ENCODE measurements at regions not wholly inside any gene's neighbourhood (a gene's known extent, or its start where the extent isn't known, plus 50 kb on each side); places are given as distances from the start of the nearest gene placed in this dataset.

DNA sequence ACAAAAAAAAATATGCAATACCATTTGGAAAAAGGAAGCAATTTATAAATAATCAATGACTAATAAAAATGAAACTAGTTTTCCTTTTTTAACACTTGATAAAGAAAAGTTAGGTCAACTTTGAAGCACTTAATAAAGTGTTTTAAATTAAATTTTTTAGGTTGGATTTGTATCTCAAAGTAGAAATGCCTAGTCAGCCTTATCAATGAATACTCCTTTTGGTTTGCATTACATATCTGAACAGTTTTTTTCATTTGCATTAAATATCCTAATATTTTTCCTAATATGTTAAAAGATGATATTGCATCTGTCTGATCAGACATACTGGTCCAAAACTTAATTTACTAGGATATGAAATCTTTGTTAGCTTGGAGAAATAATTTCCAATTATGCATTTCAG, 155.8 kb upstream of the ZFP42 start:
- TF ChIP-seq, protein P1, sequence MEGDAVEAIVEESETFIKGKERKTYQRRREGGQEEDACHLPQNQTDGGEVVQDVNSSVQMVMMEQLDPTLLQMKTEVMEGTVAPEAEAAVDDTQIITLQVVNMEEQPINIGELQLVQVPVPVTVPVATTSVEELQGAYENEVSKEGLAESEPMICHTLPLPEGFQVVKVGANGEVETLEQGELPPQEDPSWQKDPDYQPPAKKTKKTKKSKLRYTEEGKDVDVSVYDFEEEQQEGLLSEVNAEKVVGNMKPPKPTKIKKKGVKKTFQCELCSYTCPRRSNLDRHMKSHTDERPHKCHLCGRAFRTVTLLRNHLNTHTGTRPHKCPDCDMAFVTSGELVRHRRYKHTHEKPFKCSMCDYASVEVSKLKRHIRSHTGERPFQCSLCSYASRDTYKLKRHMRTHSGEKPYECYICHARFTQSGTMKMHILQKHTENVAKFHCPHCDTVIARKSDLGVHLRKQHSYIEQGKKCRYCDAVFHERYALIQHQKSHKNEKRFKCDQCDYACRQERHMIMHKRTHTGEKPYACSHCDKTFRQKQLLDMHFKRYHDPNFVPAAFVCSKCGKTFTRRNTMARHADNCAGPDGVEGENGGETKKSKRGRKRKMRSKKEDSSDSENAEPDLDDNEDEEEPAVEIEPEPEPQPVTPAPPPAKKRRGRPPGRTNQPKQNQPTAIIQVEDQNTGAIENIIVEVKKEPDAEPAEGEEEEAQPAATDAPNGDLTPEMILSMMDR (IDR thresholded peaks at IDR 0.05; ENCODE audit: borderline replicate concordance, extremely low read depth, insufficient read depth): no peak
- H3K4me3 ChIP-seq (ENCODE audit: low read length in 3 of 3): no peak overlapping the region
- no peaks in the 10 kb centered on the region for H3K27me3 ChIP-seq (ENCODE audit: control insufficient read depth, insufficient read depth, low read length)
- no peaks in the 10 kb centered on the region for H3K36me3 ChIP-seq (ENCODE audit: control insufficient read depth in 2 of 3, insufficient read depth in 3 of 3, low read length in 3 of 3)
- H3K27ac ChIP-seq (ENCODE audit: low read depth in 2 of 2, low read length in 2 of 2): no peak overlapping the region
- peaks cover 0 to 3% (median 0%) of the 10 kb centered on the region in 3 donors for H3K9me3 ChIP-seq (ENCODE audit: control insufficient read depth in 2 of 3, insufficient read depth in 1 of 3, low read length in 3 of 3)
- DNase-seq (no peak), FAIRE-seq (no peak)
- H3K4me1 ChIP-seq (ENCODE audit: control insufficient read depth in 2 of 3, insufficient read depth in 2 of 3, low read depth in 1 of 3, low read length in 3 of 3): no peaks in the 10 kb centered on the region
- H3K9ac ChIP-seq (ENCODE audit: low read length in 3 of 3): no peak overlapping the region
- intact Hi-C loops (cut with DNase I): no loop called here

DNA sequence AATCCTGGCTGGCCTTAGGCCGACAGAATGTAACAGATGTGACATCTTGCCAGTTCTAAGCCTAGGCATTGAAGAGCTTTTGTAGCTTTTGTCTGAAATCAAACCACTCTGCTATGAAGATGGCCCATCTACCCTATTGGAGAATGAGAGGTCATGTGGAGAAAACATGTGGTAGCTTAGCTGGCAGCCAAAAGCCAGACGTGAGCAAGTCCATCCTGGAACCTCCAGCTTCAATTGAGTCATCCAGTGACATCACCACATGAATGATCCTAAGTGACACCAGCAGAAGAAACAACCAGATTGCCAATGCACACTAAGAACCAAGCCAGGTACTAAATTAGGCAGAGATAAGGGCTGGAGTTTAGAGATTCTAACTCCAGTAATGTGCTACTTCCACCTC, 154.8 kb upstream of the ZFP42 start:
- no peak overlapping the region for H3K4me3 ChIP-seq (ENCODE audit: low read length in 3 of 3)
- DNase-seq (no peak), FAIRE-seq (no peak)
- H3K27me3 ChIP-seq (ENCODE audit: control insufficient read depth, insufficient read depth, low read length): no peaks in the 10 kb centered on the region
- H3K4me1 ChIP-seq (ENCODE audit: control insufficient read depth in 2 of 3, insufficient read depth in 2 of 3, low read depth in 1 of 3, low read length in 3 of 3): no peaks in the 10 kb centered on the region
- peaks cover 0 to 3% (median 0%) of the 10 kb centered on the region in 3 donors for H3K9me3 ChIP-seq (ENCODE audit: control insufficient read depth in 2 of 3, insufficient read depth in 1 of 3, low read length in 3 of 3)
- TF ChIP-seq, protein P1 (IDR thresholded peaks at IDR 0.05; ENCODE audit: borderline replicate concordance, extremely low read depth, insufficient read depth): no peak
- no peak overlapping the region for H3K27ac ChIP-seq (ENCODE audit: low read depth in 2 of 2, low read length in 2 of 2)
- H3K9ac ChIP-seq (ENCODE audit: low read length in 3 of 3): no peak overlapping the region
- H3K36me3 ChIP-seq (ENCODE audit: control insufficient read depth in 2 of 3, insufficient read depth in 3 of 3, low read length in 3 of 3): no peaks in the 10 kb centered on the region
- intact Hi-C loops (cut with DNase I): no loop called here

DNA sequence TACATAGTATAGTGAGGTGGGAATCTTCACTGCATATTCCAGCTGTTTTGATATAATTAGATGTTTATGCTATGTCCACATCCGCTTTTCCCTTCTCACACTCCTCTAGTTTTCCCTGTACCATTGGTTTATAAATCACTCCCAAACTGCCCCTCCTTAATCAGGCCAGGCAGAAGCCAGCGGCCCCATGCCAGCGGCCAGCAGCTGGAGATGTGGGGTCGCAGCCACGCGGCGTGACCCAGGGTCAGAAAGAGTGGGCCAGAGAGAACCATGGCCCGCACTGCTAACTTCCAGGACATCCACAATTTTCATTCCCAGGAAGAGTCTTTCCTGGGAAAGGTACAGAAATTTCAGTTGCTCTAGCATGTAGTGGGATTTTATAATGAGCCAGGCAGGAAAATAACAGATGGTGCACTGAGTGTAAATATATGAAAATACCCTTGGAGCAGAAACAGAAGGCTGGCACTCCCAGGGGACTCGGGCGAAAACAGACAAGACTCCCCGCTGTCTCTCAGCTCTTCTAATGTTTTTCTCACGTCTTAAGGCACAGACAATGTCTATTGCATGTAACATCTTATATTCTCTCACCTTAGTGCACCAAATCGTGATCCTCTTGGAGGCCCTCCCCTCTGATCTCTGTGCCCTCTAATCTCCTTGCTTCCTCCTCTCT, 145.9 kb upstream of the ZFP42 start:
- FAIRE-seq: no peak
- TF ChIP-seq, protein P1 (IDR thresholded peaks at IDR 0.05; ENCODE audit: borderline replicate concordance, extremely low read depth, insufficient read depth): no peak
- DNase-seq: no peak
- no peaks in the 10 kb centered on the region for H3K9me3 ChIP-seq (ENCODE audit: control insufficient read depth in 2 of 3, insufficient read depth in 1 of 3, low read length in 3 of 3)
- no peak overlapping the region for H3K4me3 ChIP-seq (ENCODE audit: low read length in 3 of 3)
- H3K27ac ChIP-seq (ENCODE audit: low read depth in 2 of 2, low read length in 2 of 2): no peak overlapping the region
- H3K9ac ChIP-seq (ENCODE audit: low read length in 3 of 3): no peak overlapping the region
- no peaks in the 10 kb centered on the region for H3K36me3 ChIP-seq (ENCODE audit: control insufficient read depth in 2 of 3, insufficient read depth in 3 of 3, low read length in 3 of 3)
- intact Hi-C loops (cut with DNase I): no loop called here
- H3K27me3 ChIP-seq (ENCODE audit: control insufficient read depth, insufficient read depth, low read length): no peaks in the 10 kb centered on the region
- H3K4me1 ChIP-seq (ENCODE audit: control insufficient read depth in 2 of 3, insufficient read depth in 2 of 3, low read depth in 1 of 3, low read length in 3 of 3): no peaks in the 10 kb centered on the region

DNA sequence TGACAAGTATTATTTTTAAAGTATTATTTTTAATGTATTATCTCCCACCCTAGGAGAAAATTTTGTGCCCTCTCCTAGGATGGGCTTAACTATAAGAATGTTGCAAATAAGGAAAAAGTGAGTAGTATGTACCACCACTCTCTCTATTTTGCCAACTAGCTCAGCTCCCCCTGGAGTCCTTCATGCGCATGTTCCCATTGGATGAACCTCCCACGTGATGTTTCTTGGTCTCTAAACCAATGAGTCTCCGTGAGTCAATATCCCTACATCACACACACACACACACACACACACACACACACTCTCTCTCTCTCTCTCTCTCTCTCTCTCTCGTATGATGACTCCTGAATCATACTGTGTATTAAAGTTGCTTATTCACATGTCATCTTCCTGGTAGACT, 129.7 kb upstream of the ZFP42 start:
- DNase-seq: no peak
- TF ChIP-seq, protein P1 (IDR thresholded peaks at IDR 0.05; ENCODE audit: borderline replicate concordance, extremely low read depth, insufficient read depth): no peak
- H3K27ac ChIP-seq (ENCODE audit: low read depth in 2 of 2, low read length in 2 of 2): no peak overlapping the region
- H3K36me3 ChIP-seq (ENCODE audit: control insufficient read depth in 2 of 3, insufficient read depth in 3 of 3, low read length in 3 of 3): no peaks in the 10 kb centered on the region
- no peaks in the 10 kb centered on the region for H3K9me3 ChIP-seq (ENCODE audit: control insufficient read depth in 2 of 3, insufficient read depth in 1 of 3, low read length in 3 of 3)
- intact Hi-C loops (cut with DNase I): no loop called here
- H3K9ac ChIP-seq (ENCODE audit: low read length in 3 of 3): no peak overlapping the region
- no peak overlapping the region for H3K4me3 ChIP-seq (ENCODE audit: low read length in 3 of 3)
- FAIRE-seq: no peak
- no peaks in the 10 kb centered on the region for H3K4me1 ChIP-seq (ENCODE audit: control insufficient read depth in 2 of 3, insufficient read depth in 2 of 3, low read depth in 1 of 3, low read length in 3 of 3)
- H3K27me3 ChIP-seq (ENCODE audit: control insufficient read depth, insufficient read depth, low read length): no peaks in the 10 kb centered on the region

Measured in kidney (tissue), 13 donors.